ENCODE measurements at regions not wholly inside any gene's neighbourhood (a gene's known extent, or its start where the extent isn't known, plus 50 kb on each side); places are given as distances from the start of the nearest gene placed in this dataset.

GRCh38 chr3:127042634-127043033, 59.7 kb downstream of the PLXNA1 start:
- TF ChIP-seq CTCF (IDR thresholded peaks at IDR 0.05) = no peak
- TF ChIP-seq POLR2A (IDR thresholded peaks at IDR 0.05) = no peak

Data from body of pancreas (tissue), 4 donors.